ENCODE measurements at regions not wholly inside any gene's neighbourhood (a gene's known extent, or its start where the extent isn't known, plus 50 kb on each side); places are given as distances from the start of the nearest gene placed in this dataset.

GRCh38 chr10:8430321-8430720 is 375.8 kb downstream of the GATA3 start:
- no peak for TF ChIP-seq CTCF (IDR thresholded peaks at IDR 0.05; ENCODE audit: insufficient read depth, low read depth, low read length)
- no peak for TF ChIP-seq EZH2 (IDR thresholded peaks at IDR 0.05; ENCODE audit: insufficient read depth, low read length)
